HepG2 (cell line): ENCODE measurements at regions not wholly inside any gene's neighbourhood (a gene's known extent, or its start where the extent isn't known, plus 50 kb on each side); places are given as distances from the start of the nearest gene placed in this dataset.

Experiments used
- ATAC-seq: fragments of 200-7000 bp; cut with Tn5 transposase; 3 replicates; pipeline ENCODE4 v1.9.1; 2020; ENCODE audit warnings: mild to moderate bottlenecking, moderate library complexity
- BruUV-seq: library from RNA; stranded (reverse); fragments of 400-500 nt; replicated peaks from 2 replicates; lab custom pipeline; 2021; lab: Mats Ljungman, UMichigan
- CTCF ChIA-PET: fragments of 300-600 bp; formaldehyde crosslinking; extraction: SDS; loops from one replicate; lab custom pipeline; 2021; ENCODE audit warnings: low total read pairs, inconsistent platforms, low intra/inter-chr PET ratio; lab: Yijun Ruan, JAX
- POLR2A ChIA-PET: fragments of 350-600 bp; sonication (Branson Sonifier 250); formaldehyde crosslinking; loops from one replicate; lab custom pipeline; 2020; ENCODE audit warnings: antibody characterized with exemption, inconsistent platforms; lab: Yijun Ruan, JAX
- DNase-seq: peaks from one replicate; pipeline ENCODE4 v3.0.0-alpha.2; 2015; ENCODE audit warnings: low spot score
- FAIRE-seq: peaks from 3 replicates; lab custom pipeline; 2011; peaks lifted over from hg19 to GRCh38; lab: Jason Lieb, UNC
- H2AFZ ChIP-seq: one replicate; pipeline ENCODE4 v1.6.1; 2011; ENCODE audit warnings: low read length, inconsistent platforms
- H3K27ac ChIP-seq: fragments of 300-600 bp; 3 replicates; pipeline ENCODE4 v1.8.0; 2011; ENCODE audit warnings: mixed run types, mild to moderate bottlenecking, mixed read lengths, low read length, inconsistent platforms; ENCODE audit not compliant: insufficient read depth; ENCODE audit errors: extremely low read length
- H3K27me3 ChIP-seq, 2 experiments: fragments of 200-600 bp in 1 of 2; 2 replicates in 1 of 2; 3 replicates in 1 of 2; pipeline versions ENCODE4 v1.6.0 to v1.8.0; 2011; ENCODE audit warnings: low read length in 2 of 2, mild to moderate bottlenecking in 2 of 2, moderate library complexity in 2 of 2, inconsistent platforms in 1 of 2; ENCODE audit not compliant: insufficient read depth in 2 of 2, control insufficient read depth in 1 of 2
- H3K36me3 ChIP-seq, 2 experiments: fragments of 200-600 bp in 1 of 2; replicated peaks in 1 of 2; 2 replicates in 1 of 2; 3 replicates in 1 of 2; pipeline versions ENCODE4 v1.5.1 to v1.8.0; 2011; ENCODE audit warnings: low read length in 2 of 2, inconsistent platforms in 1 of 2; ENCODE audit not compliant: insufficient read depth in 2 of 2, control insufficient read depth in 1 of 2
- H3K4me1 ChIP-seq: 2 replicates; pipeline ENCODE4 v1.5.1; 2012; ENCODE audit warnings: low read length, inconsistent platforms; ENCODE audit not compliant: insufficient read depth
- H3K4me2 ChIP-seq: 2 replicates; pipeline ENCODE4 v1.6.0; 2011; ENCODE audit warnings: low read depth, low read length, inconsistent platforms
- H3K4me3 ChIP-seq, 3 experiments: fragments of 200-600 bp in 1 of 3; sonication (generic), shearing (Covaris generic) in 1 of 3; replicated peaks in 1 of 3; 2 replicates each; pipeline ENCODE4 v1.5.1; 2011 to 2016; ENCODE audit warnings: low read length in 3 of 3, inconsistent platforms in 2 of 3, low read depth in 2 of 3, mild to moderate bottlenecking in 2 of 3, control low read depth in 1 of 3, mixed read lengths in 1 of 3; ENCODE audit not compliant: insufficient read depth in 1 of 3
- H3K79me2 ChIP-seq: one replicate; pipeline ENCODE4 v1.6.1; 2011; ENCODE audit warnings: low read length, inconsistent platforms; ENCODE audit not compliant: insufficient read depth
- H3K9ac ChIP-seq: 2 replicates; pipeline ENCODE4 v1.6.0; 2011; ENCODE audit warnings: mild to moderate bottlenecking, low read depth, low read length, inconsistent platforms; ENCODE audit not compliant: insufficient read depth
- H3K9me3 ChIP-seq: 2 replicates; pipeline ENCODE4 v1.5.1; 2012; ENCODE audit warnings: mild to moderate bottlenecking, low read length
- H4K20me1 ChIP-seq: 2 replicates; pipeline ENCODE4 v1.6.0; 2011; ENCODE audit warnings: inconsistent platforms, mild to moderate bottlenecking, low read length, moderate library complexity; ENCODE audit not compliant: insufficient read depth
- KDM5A ChIP-seq: fragments of 200-600 bp; sonication (generic); IDR thresholded peaks from 2 replicates; pipeline ENCODE4 v1.7.0; 2018; ENCODE audit warnings: antibody characterized with exemption, mild to moderate bottlenecking, low read length, borderline replicate concordance
- PHB2 ChIP-seq: fragments of 450-650 bp; IDR thresholded peaks from 2 replicates; pipeline ENCODE4 v1.6.1; 2018; ENCODE audit not compliant: partially characterized antibody
- WGBS: methylation state at CpG from one replicate; pipeline ENCODE4 v1.1.6; 2017; ENCODE audit warnings: low lambda C conversion rate; 5-methylcytosine and 5-hydroxymethylcytosine counted together
- in situ Hi-C: cut with HindIII; loops from 2 replicates; pipeline ENCODE4 v1.10.0; 2017; ENCODE audit warnings: low pct_unique_long_range_greater_than_20kb; ENCODE audit not compliant: extremely low pct_ligation_motif_present
- intact Hi-C: fragments of 100-400 bp; cut with micrococcal nuclease; formaldehyde crosslinking; loops from one replicate; pipeline ENCODE4 v1.10.0; 2022; ENCODE audit not compliant: unreplicated experiment
- TF ChIP-seq, protein P1 (sequence below): sonication (generic); formaldehyde crosslinking; IDR thresholded peaks from one replicate; pipeline ENCODE4 v1.5.1; 2020; ENCODE audit warnings: mild to moderate bottlenecking, missing genetic modification reagents; ENCODE audit errors: not compliant biosample characterization
- TF ChIP-seq, protein P2 (sequence below): sonication (generic); formaldehyde crosslinking; IDR thresholded peaks from 2 replicates; pipeline ENCODE4 v1.5.0; 2020; ENCODE audit warnings: missing genetic modification reagents
- TF ChIP-seq, protein P3 (sequence below): sonication (generic); formaldehyde crosslinking; IDR thresholded peaks from 2 replicates; pipeline ENCODE4 v1.4.0; 2020; ENCODE audit warnings: mild to moderate bottlenecking, missing genetic modification reagents

DNA sequence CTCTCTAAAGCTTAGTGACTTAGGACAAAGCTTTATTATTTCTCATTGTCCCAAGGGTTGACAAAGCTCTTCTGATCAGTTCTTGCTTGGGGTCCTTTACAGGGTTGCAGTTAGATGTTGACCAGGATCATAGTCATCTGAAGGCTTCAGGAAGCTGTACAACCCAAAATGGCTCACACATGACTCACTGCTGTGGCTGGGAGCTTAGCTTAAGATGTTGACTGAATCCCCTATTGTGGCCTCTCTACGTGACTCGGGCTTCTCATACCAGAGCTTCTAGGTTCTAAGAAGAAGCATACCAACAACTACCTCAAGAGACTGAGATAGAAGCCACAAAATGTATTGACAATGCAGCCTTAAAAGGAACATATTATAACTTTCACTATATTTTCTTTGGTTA, 569.6 kb upstream of the ROBO2 start (continued):
- TF ChIP-seq, protein P1, sequence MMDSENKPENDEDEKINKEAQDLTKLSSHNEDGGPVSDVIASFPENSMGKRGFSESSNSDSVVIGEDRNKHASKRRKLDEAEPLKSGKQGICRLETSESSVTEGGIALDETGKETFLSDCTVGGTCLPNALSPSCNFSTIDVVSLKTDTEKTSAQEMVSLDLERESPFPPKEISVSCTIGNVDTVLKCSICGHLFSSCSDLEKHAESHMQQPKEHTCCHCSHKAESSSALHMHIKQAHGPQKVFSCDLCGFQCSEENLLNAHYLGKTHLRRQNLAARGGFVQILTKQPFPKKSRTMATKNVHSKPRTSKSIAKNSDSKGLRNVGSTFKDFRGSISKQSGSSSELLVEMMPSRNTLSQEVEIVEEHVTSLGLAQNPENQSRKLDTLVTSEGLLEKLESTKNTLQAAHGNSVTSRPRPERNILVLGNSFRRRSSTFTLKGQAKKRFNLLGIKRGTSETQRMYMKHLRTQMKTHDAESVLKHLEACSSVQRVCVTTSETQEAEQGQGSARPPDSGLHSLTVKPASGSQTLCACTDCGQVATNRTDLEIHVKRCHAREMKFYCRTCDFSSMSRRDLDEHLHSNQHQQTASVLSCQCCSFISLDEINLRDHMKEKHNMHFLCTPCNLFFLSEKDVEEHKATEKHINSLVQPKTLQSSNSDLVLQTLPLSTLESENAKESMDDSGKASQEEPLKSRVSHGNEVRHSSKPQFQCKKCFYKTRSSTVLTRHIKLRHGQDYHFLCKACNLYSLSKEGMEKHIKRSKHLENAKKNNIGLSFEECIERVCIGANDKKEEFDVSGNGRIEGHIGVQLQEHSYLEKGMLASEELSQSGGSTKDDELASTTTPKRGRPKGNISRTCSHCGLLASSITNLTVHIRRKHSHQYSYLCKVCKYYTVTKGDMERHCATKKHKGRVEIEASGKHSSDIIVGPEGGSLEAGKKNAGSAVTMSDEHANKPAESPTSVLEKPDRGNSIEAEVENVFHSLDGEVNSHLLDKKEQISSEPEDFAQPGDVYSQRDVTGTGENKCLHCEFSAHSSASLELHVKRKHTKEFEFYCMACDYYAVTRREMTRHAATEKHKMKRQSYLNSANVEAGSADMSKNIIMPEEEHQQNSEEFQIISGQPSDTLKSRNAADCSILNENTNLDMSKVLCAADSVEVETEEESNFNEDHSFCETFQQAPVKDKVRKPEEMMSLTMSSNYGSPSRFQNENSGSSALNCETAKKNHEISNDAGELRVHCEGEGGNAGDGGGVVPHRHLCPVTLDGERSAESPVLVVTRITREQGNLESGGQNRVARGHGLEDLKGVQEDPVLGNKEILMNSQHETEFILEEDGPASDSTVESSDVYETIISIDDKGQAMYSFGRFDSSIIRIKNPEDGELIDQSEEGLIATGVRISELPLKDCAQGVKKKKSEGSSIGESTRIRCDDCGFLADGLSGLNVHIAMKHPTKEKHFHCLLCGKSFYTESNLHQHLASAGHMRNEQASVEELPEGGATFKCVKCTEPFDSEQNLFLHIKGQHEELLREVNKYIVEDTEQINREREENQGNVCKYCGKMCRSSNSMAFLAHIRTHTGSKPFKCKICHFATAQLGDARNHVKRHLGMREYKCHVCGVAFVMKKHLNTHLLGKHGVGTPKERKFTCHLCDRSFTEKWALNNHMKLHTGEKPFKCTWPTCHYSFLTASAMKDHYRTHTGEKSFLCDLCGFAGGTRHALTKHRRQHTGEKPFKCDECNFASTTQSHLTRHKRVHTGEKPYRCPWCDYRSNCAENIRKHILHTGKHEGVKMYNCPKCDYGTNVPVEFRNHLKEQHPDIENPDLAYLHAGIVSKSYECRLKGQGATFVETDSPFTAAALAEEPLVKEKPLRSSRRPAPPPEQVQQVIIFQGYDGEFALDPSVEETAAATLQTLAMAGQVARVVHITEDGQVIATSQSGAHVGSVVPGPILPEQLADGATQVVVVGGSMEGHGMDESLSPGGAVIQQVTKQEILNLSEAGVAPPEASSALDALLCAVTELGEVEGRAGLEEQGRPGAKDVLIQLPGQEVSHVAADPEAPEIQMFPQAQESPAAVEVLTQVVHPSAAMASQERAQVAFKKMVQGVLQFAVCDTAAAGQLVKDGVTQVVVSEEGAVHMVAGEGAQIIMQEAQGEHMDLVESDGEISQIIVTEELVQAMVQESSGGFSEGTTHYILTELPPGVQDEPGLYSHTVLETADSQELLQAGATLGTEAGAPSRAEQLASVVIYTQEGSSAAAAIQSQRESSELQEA (CRISPR knock-in tag) = no peak
- TF ChIP-seq, protein P2, sequence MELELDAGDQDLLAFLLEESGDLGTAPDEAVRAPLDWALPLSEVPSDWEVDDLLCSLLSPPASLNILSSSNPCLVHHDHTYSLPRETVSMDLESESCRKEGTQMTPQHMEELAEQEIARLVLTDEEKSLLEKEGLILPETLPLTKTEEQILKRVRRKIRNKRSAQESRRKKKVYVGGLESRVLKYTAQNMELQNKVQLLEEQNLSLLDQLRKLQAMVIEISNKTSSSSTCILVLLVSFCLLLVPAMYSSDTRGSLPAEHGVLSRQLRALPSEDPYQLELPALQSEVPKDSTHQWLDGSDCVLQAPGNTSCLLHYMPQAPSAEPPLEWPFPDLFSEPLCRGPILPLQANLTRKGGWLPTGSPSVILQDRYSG (CRISPR knock-in tag) = no peak
- TF ChIP-seq PHB2 = no peak

DNA sequence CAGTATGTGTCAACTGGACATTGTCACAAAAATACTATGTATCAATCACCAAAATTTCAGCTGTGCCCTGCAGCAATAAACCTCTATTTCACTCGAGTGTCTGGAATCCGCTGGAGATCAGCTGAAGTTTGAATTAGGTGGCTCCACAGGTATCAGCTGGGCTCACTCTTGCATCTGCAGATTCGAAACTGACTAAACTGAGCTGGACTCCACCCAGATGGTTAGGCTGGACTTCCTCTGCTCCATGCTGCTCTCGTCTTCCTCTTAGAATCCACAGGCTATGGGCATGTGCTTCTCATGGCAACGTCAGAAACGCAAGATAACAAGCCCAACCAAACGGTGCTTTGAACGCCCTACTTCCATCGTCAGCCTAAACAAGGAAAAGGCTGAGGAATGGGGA, 565.3 kb upstream of the ROBO2 start:
- no peak for FAIRE-seq

More for the DNA sequence above, 565.3 kb upstream of the ROBO2 start:
- intact Hi-C loops = no loop called here
- Histone ChIP-seq H2AFZ (no peak overlapping the region), H3K4me1 (no peaks in the 10 kb centered on the region), H3K27ac (no peak overlapping the region), H3K9ac (no peak overlapping the region), H3K36me3 (no peaks in the 10 kb centered on the region), H3K27me3 (no peaks in the 10 kb centered on the region), H3K9me3 (no peaks in the 10 kb centered on the region; the same call in 1 of the 2 replicates), H3K79me2 (no peaks in the 10 kb centered on the region), H3K4me2 (no peak overlapping the region), H4K20me1 (no peaks in the 10 kb centered on the region), H3K4me3 (no peak overlapping the region)
- ChIA-PET CTCF (no interaction called here), POLR2A (no interaction called here)
- 15% methylated on average over 7 of the region's 9 CpGs for WGBS
- DNase-seq = no peak
- no peak for TF ChIP-seq KDM5A
- TF ChIP-seq, protein P3, sequence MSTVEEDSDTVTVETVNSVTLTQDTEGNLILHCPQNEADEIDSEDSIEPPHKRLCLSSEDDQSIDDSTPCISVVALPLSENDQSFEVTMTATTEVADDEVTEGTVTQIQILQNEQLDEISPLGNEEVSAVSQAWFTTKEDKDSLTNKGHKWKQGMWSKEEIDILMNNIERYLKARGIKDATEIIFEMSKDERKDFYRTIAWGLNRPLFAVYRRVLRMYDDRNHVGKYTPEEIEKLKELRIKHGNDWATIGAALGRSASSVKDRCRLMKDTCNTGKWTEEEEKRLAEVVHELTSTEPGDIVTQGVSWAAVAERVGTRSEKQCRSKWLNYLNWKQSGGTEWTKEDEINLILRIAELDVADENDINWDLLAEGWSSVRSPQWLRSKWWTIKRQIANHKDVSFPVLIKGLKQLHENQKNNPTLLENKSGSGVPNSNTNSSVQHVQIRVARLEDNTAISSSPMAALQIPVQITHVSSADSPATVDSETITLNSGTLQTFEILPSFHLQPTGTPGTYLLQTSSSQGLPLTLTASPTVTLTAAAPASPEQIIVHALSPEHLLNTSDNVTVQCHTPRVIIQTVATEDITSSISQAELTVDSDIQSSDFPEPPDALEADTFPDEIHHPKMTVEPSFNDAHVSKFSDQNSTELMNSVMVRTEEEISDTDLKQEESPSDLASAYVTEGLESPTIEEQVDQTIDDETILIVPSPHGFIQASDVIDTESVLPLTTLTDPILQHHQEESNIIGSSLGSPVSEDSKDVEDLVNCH (CRISPR knock-in tag) = no peak
- no TSS peak for BruUV-seq
- ATAC-seq = no peak
- in situ Hi-C loops = no loop called here
